Small intestine (tissue), 7 donors: ENCODE measurements at regions not wholly inside any gene's neighbourhood (a gene's known extent, or its start where the extent isn't known, plus 50 kb on each side); places are given as distances from the start of the nearest gene placed in this dataset.

Source experiments
- DNase-seq, 2 donors: peaks; one replicate each; pipeline versions ENCODE4 v3.0.0 to v3.0.0-alpha.2; 2013
- FAIRE-seq: peaks from 2 replicates; lab custom pipeline; 2012; peaks lifted over from hg19 to GRCh38; lab: Jason Lieb, UNC
- H3K27ac ChIP-seq, 3 donors: one replicate each; pipeline ENCODE4 v1.5.1; 2013; ENCODE audit warnings: low read length in 2 of 3, mild to moderate bottlenecking in 2 of 3, control low read depth in 1 of 3, inconsistent platforms in 1 of 3, low read depth in 1 of 3, moderate library complexity in 1 of 3
- H3K27me3 ChIP-seq, 3 donors: one replicate each; pipeline ENCODE4 v1.6.1; 2013; ENCODE audit warnings: low read length in 3 of 3, inconsistent platforms in 1 of 3; ENCODE audit not compliant: control insufficient read depth in 3 of 3, insufficient read depth in 3 of 3
- H3K36me3 ChIP-seq, 3 donors: one replicate each; pipeline ENCODE4 v1.6.1; 2013; ENCODE audit warnings: low read length in 3 of 3, inconsistent platforms in 1 of 3, low read depth in 1 of 3, mild to moderate bottlenecking in 1 of 3, moderate library complexity in 1 of 3; ENCODE audit not compliant: control insufficient read depth in 3 of 3, insufficient read depth in 2 of 3
- H3K4me1 ChIP-seq, 3 donors: one replicate each; pipeline ENCODE4 v1.6.1; 2013; ENCODE audit warnings: low read length in 2 of 3, inconsistent platforms in 1 of 3, low read depth in 1 of 3, mild to moderate bottlenecking in 1 of 3, moderate library complexity in 1 of 3; ENCODE audit not compliant: control insufficient read depth in 3 of 3, insufficient read depth in 2 of 3
- H3K4me3 ChIP-seq, 3 donors: one replicate each; pipeline ENCODE4 v1.5.1; 2013; ENCODE audit warnings: low read length in 3 of 3, control low read depth in 1 of 3, inconsistent platforms in 1 of 3, low read depth in 1 of 3, mild to moderate bottlenecking in 1 of 3, moderate library complexity in 1 of 3
- H3K9me3 ChIP-seq, 2 donors: one replicate each; pipeline ENCODE4 v1.6.1; 2013; ENCODE audit warnings: low read depth in 1 of 2, low read length in 1 of 2; ENCODE audit not compliant: control insufficient read depth in 2 of 2, insufficient read depth in 1 of 2
- WGBS, 3 donors: extraction: QIAGEN DNeasy Blood & Tissue Kit; methylation state at CpG; one replicate each; pipeline ENCODE4 v1.1.7; 2013; 5-methylcytosine and 5-hydroxymethylcytosine counted together
- donor health status: healthy with polysubstance abuse.
- donor health status: control.
- donor health status: control.
- donor health status: Bipolar disorder and iron deficiency.
- donor health status: healthy.

- DNase-seq (no peak), FAIRE-seq (no peak)
- H3K4me3 ChIP-seq = no peak overlapping the region
- no peak overlapping the region for H3K27ac ChIP-seq
- no peaks in the 10 kb centered on the region for H3K9me3 ChIP-seq
- no peaks in the 10 kb centered on the region for H3K4me1 ChIP-seq
- H3K27me3 ChIP-seq = no peaks in the 10 kb centered on the region
- 78 to 83% (median 83%) methylated on average over 4 of the region's 4 CpGs for WGBS, 3 donors
- no peaks in the 10 kb centered on the region for H3K36me3 ChIP-seq
Measured at GRCh38 chr11:38046571-38047135, 1448.6 kb upstream of the RAG2 start.

- H3K4me1 ChIP-seq = no peaks in the 10 kb centered on the region
- 83 to 85% (median 83%) methylated on average over 3 of the region's 3 CpGs for WGBS, 3 donors
- no peak overlapping the region for H3K4me3 ChIP-seq
- no peaks in the 10 kb centered on the region for H3K9me3 ChIP-seq
- DNase-seq (no peak), FAIRE-seq (no peak)
- no peaks in the 10 kb centered on the region for H3K36me3 ChIP-seq
- no peak overlapping the region for H3K27ac ChIP-seq
- no peaks in the 10 kb centered on the region for H3K27me3 ChIP-seq
Measured at GRCh38 chr11:38043060-38043459, 1445.0 kb upstream of the RAG2 start.

- Histone ChIP-seq H3K36me3 (no peaks in the 10 kb centered on the region), H3K9me3 (no peaks in the 10 kb centered on the region), H3K4me1 (no peaks in the 10 kb centered on the region), H3K4me3 (no peak overlapping the region), H3K27me3 (no peaks in the 10 kb centered on the region), H3K27ac (no peak overlapping the region)
- DNase-seq (no peak), FAIRE-seq (no peak)
- 75 to 83% (median 83%) methylated on average over 2 of the region's 2 CpGs for WGBS, 3 donors
Measured at GRCh38 chr11:38038777-38039176, 1440.7 kb upstream of the RAG2 start.

- Histone ChIP-seq H3K4me3 (no peak overlapping the region), H3K27ac (no peak overlapping the region), H3K9me3 (peaks cover 0 to 7% of the 10 kb centered on the region in 2 donors), H3K27me3 (no peaks in the 10 kb centered on the region), H3K4me1 (no peaks in the 10 kb centered on the region), H3K36me3 (no peaks in the 10 kb centered on the region)
- 78 to 91% (median 85%) methylated on average over 5 of the region's 5 CpGs for WGBS, 3 donors
- FAIRE-seq (no peak), DNase-seq (no peak)
Measured at GRCh38 chr11:38019072-38019775, 1421.2 kb upstream of the RAG2 start.

GRCh38 chr11:38014405-38014804, 1416.4 kb upstream of the RAG2 start:
- no peak overlapping the region for H3K27ac ChIP-seq
- FAIRE-seq (no peak), DNase-seq (no peak)
- H3K27me3 ChIP-seq = no peaks in the 10 kb centered on the region
- H3K4me3 ChIP-seq = no peak overlapping the region
- no peaks in the 10 kb centered on the region for H3K36me3 ChIP-seq
- H3K4me1 ChIP-seq = no peaks in the 10 kb centered on the region
- 51 to 87% (median 51%) methylated on average over 1 of the region's 1 CpG for WGBS, 3 donors
- H3K9me3 ChIP-seq = peaks cover 0 to 7% of the 10 kb centered on the region in 2 donors

GRCh38 chr11:38013157-38013556, 1415.1 kb upstream of the RAG2 start:
- Histone ChIP-seq H3K36me3 (no peaks in the 10 kb centered on the region), H3K9me3 (no peaks in the 10 kb centered on the region), H3K4me1 (no peaks in the 10 kb centered on the region), H3K27ac (no peak overlapping the region), H3K4me3 (no peak overlapping the region), H3K27me3 (no peaks in the 10 kb centered on the region)
- WGBS, 3 donors = 82 to 87% (median 87%) methylated on average over 8 of the region's 8 CpGs
- FAIRE-seq = no peak
- DNase-seq = no peak

- Histone ChIP-seq H3K27me3 (no peaks in the 10 kb centered on the region), H3K4me3 (no peak overlapping the region), H3K27ac (no peak overlapping the region), H3K9me3 (no peaks in the 10 kb centered on the region), H3K36me3 (no peaks in the 10 kb centered on the region), H3K4me1 (no peaks in the 10 kb centered on the region)
- no peak for DNase-seq
- no peak for FAIRE-seq
Measured at GRCh38 chr11:38011496-38011895, 1413.5 kb upstream of the RAG2 start.

GRCh38 chr11:38009932-38010331, 1411.9 kb upstream of the RAG2 start:
- Histone ChIP-seq H3K4me3 (no peak overlapping the region), H3K27ac (no peak overlapping the region), H3K27me3 (no peaks in the 10 kb centered on the region), H3K9me3 (no peaks in the 10 kb centered on the region), H3K36me3 (no peaks in the 10 kb centered on the region), H3K4me1 (no peaks in the 10 kb centered on the region)
- WGBS, 3 donors = 93 to 95% (median 95%) methylated on average over 1 of the region's 1 CpG
- DNase-seq (no peak), FAIRE-seq (no peak)

- no peak for FAIRE-seq
- DNase-seq = no peak
Measured at GRCh38 chr11:38006466-38006865, 1408.4 kb upstream of the RAG2 start.

More at GRCh38 chr11:38006466-38006865, 1408.4 kb upstream of the RAG2 start:
- Histone ChIP-seq H3K9me3 (no peaks in the 10 kb centered on the region), H3K4me1 (no peaks in the 10 kb centered on the region), H3K27ac (no peak overlapping the region), H3K4me3 (no peak overlapping the region), H3K36me3 (no peaks in the 10 kb centered on the region), H3K27me3 (no peaks in the 10 kb centered on the region)
